Karpas-422 (cell line): ENCODE measurements at regions not wholly inside any gene's neighbourhood (a gene's known extent, or its start where the extent isn't known, plus 50 kb on each side); places are given as distances from the start of the nearest gene placed in this dataset.
"Not testable (repeated sequence)": the region's sequence is repeated elsewhere in the genome, so short reads cannot be mapped to it uniquely, and the experiment has no call there.

Experiments used
- DNase-seq: peaks from one replicate; pipeline ENCODE4 v3.0.0-alpha.2; 2015
- H2AFZ ChIP-seq: fragments of 200-600 bp; sonication (generic); 2 replicates; pipeline ENCODE4 v1.6.1; 2014; ENCODE audit warnings: antibody characterized with exemption, low read length, mixed read lengths
- H3K27ac ChIP-seq: fragments of 200-600 bp; sonication (generic); 2 replicates; pipeline ENCODE4 v1.5.1; 2014; ENCODE audit warnings: mild to moderate bottlenecking, low read length, moderate library complexity
- H3K27me3 ChIP-seq: fragments of 200-600 bp; sonication (generic); 2 replicates; pipeline ENCODE4 v1.6.1; 2014; ENCODE audit warnings: low read length, mixed read lengths
- H3K36me3 ChIP-seq: fragments of 200-600 bp; sonication (generic); 2 replicates; pipeline ENCODE4 v1.6.1; 2014; ENCODE audit warnings: low read length, mixed read lengths; ENCODE audit not compliant: insufficient read depth
- H3K4me1 ChIP-seq: fragments of 200-600 bp; sonication (generic); 2 replicates; pipeline ENCODE4 v1.6.1; 2014; ENCODE audit warnings: mild to moderate bottlenecking, low read length, mixed read lengths
- H3K4me2 ChIP-seq: fragments of 200-600 bp; sonication (generic); 2 replicates; pipeline ENCODE4 v1.6.1; 2014; ENCODE audit warnings: low read length, low read depth, mild to moderate bottlenecking; ENCODE audit not compliant: poor library complexity, severe bottlenecking
- H3K4me3 ChIP-seq: fragments of 200-600 bp; sonication (generic); 2 replicates; pipeline ENCODE4 v1.5.1; 2014; ENCODE audit warnings: mild to moderate bottlenecking, antibody characterized with exemption, low read length, mixed read lengths
- H3K79me2 ChIP-seq: fragments of 200-600 bp; sonication (generic); 2 replicates; pipeline ENCODE4 v1.6.1; 2014; ENCODE audit warnings: mild to moderate bottlenecking, low read length, mixed read lengths
- H3K9ac ChIP-seq: fragments of 200-600 bp; sonication (generic); 2 replicates; pipeline ENCODE4 v1.6.0; 2014; ENCODE audit warnings: low read length
- H3K9me2 ChIP-seq: fragments of 200-600 bp; sonication (generic), shearing (Covaris generic); replicated peaks from 2 replicates; pipeline ENCODE4 v1.6.0; 2014; ENCODE audit warnings: mild to moderate bottlenecking, low read length, moderate library complexity; ENCODE audit not compliant: insufficient read depth
- H3K9me3 ChIP-seq: fragments of 300-700, 200-600 bp; sonication (generic); 2 replicates; pipeline ENCODE4 v1.6.1; 2014; ENCODE audit warnings: low read length, mixed read lengths
- H4K20me1 ChIP-seq: fragments of 200-600 bp; sonication (generic); 2 replicates; pipeline ENCODE4 v1.6.1; 2014; ENCODE audit warnings: mild to moderate bottlenecking, antibody characterized with exemption, low read length, low read depth; ENCODE audit not compliant: insufficient read depth

DNA sequence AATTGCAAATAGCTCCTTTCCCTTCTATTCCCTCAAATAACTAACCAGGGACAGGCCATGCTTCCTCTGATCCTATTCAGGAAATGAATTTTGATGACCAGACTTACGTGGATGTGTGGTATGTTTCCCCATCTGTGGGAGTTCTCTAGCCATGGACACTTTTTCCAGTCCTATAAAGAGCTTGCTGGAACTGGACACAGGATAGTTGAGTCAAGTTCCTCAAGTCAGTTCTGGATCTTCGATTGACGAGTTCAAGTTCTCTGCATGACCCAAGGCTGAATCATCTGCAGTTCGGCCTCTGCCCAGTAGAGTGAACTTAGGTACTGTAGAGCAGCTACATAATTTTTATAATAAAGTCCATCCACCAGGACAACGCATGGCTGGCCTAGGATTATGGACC lies 52.7 kb upstream of the CCND1 start:
- H3K27ac ChIP-seq, result no peak overlapping the region
- H3K9me2 ChIP-seq, result no peaks in the 10 kb centered on the region
- H4K20me1 ChIP-seq, result no peaks in the 10 kb centered on the region
- H3K9me3 ChIP-seq, result no peaks in the 10 kb centered on the region
- H3K27me3 ChIP-seq, result no peaks in the 10 kb centered on the region
- H3K79me2 ChIP-seq, result no peaks in the 10 kb centered on the region
- H3K4me1 ChIP-seq, result no peaks in the 10 kb centered on the region
- H2AFZ ChIP-seq, result no peak overlapping the region
- no peak overlapping the region for H3K4me2 ChIP-seq
- DNase-seq, result no peak
- H3K36me3 ChIP-seq, result no peaks in the 10 kb centered on the region
- H3K9ac ChIP-seq, result no peak overlapping the region
- H3K4me3 ChIP-seq, result no peak overlapping the region

GRCh38 chr11:69590088-69590487 lies 50.9 kb upstream of the CCND1 start:
- peak; percentile 16 for DNase-seq
- H2AFZ ChIP-seq, H3K79me2 ChIP-seq, H3K36me3 ChIP-seq, H3K4me1 ChIP-seq, H3K4me2 ChIP-seq, H3K27me3 ChIP-seq, H3K9me3 ChIP-seq, H3K9me2 ChIP-seq, H3K4me3 ChIP-seq, H4K20me1 ChIP-seq, H3K9ac ChIP-seq, H3K27ac ChIP-seq: not testable (repeated sequence)
